DMS114 treated with DMSO at 0.1 percent for 48 hours (cell line): ENCODE measurements at regions not wholly inside any gene's neighbourhood (a gene's known extent, or its start where the extent isn't known, plus 50 kb on each side); places are given as distances from the start of the nearest gene placed in this dataset.
"Not testable (repeated sequence)": the region's sequence is repeated elsewhere in the genome, so short reads cannot be mapped to it uniquely, and the experiment has no call there.

Experiments
- DNase-seq: peaks from one replicate; lab custom pipeline; 2025; ENCODE audit not compliant: unreplicated experiment; lab: John Stamatoyannopoulos, UW

- no peak for DNase-seq
These were observed 125.9 kb upstream of the SLC7A14 start for GRCh38 chr3:170711786-170712185.

- no peak for DNase-seq
These were observed 123.2 kb upstream of the SLC7A14 start for GRCh38 chr3:170709046-170709445.

- no peak for DNase-seq
These were observed 122.0 kb upstream of the SLC7A14 start for GRCh38 chr3:170707899-170708298.

GRCh38 chr3:170705131-170705530 lies 119.3 kb upstream of the SLC7A14 start:
- no peak for DNase-seq

- DNase-seq = no peak
These were observed 117.3 kb upstream of the SLC7A14 start for GRCh38 chr3:170703121-170703588.

GRCh38 chr3:170701696-170702678 lies 116.1 kb upstream of the SLC7A14 start:
- no peak for DNase-seq

GRCh38 chr3:170700054-170700404 lies 114.2 kb upstream of the SLC7A14 start:
- DNase-seq = no peak

- no peak for DNase-seq
These were observed 113.5 kb upstream of the SLC7A14 start for GRCh38 chr3:170699158-170700053.

GRCh38 chr3:170697908-170698307 lies 112.0 kb upstream of the SLC7A14 start:
- DNase-seq = no peak

GRCh38 chr3:170697131-170697530 lies 111.3 kb upstream of the SLC7A14 start:
- DNase-seq = no peak

- DNase-seq = no peak
These were observed 109.7 kb upstream of the SLC7A14 start for GRCh38 chr3:170695486-170696064.

GRCh38 chr3:170692720-170693119 lies 106.8 kb upstream of the SLC7A14 start:
- no peak for DNase-seq

- no peak for DNase-seq
These were observed 104.7 kb upstream of the SLC7A14 start for GRCh38 chr3:170690661-170690981.

GRCh38 chr3:170689893-170690660 lies 104.2 kb upstream of the SLC7A14 start:
- peak; percentile 4 for DNase-seq

GRCh38 chr3:170689296-170689829 lies 103.5 kb upstream of the SLC7A14 start:
- no peak for DNase-seq

GRCh38 chr3:170688222-170688621 lies 102.3 kb upstream of the SLC7A14 start:
- DNase-seq = not testable (repeated sequence)

- no peak for DNase-seq
These were observed 94.7 kb upstream of the SLC7A14 start for GRCh38 chr3:170680593-170680992.

- DNase-seq = no peak
These were observed 93.3 kb upstream of the SLC7A14 start for GRCh38 chr3:170679190-170679589.

GRCh38 chr3:170670504-170670903 lies 84.6 kb upstream of the SLC7A14 start:
- no peak for DNase-seq

GRCh38 chr3:170662986-170663385 lies 77.1 kb upstream of the SLC7A14 start:
- DNase-seq = not testable (repeated sequence)
